H1 (cell line): ENCODE measurements at regions not wholly inside any gene's neighbourhood (a gene's known extent, or its start where the extent isn't known, plus 50 kb on each side); places are given as distances from the start of the nearest gene placed in this dataset.

Experiments used
- CTCF ChIA-PET: fragments of 300-600 bp; sonication (Branson Sonifier 250); formaldehyde crosslinking; loops from one replicate; lab custom pipeline; 2021; ENCODE audit not compliant: partially characterized antibody; lab: Charles Lee
- POLR2A ChIA-PET: fragments of 300-600 bp; sonication (Branson Sonifier 250); formaldehyde crosslinking; loops from one replicate; lab custom pipeline; 2021; ENCODE audit warnings: inconsistent platforms; ENCODE audit not compliant: partially characterized antibody; lab: Charles Lee
- DNase-seq, 2 experiments: peaks; one replicate each; pipeline versions ENCODE4 v3.0.0 to v3.0.0-alpha.2; 2010 to 2022; ENCODE audit warnings: low spot score in 2 of 2, low read depth in 1 of 2, mixed read lengths in 1 of 2
- FAIRE-seq: peaks from 2 replicates; lab custom pipeline; 2011; peaks lifted over from hg19 to GRCh38; lab: Jason Lieb, UNC
- H2AFZ ChIP-seq: 2 replicates; pipeline ENCODE4 v1.8.1; 2012; ENCODE audit warnings: low read length, inconsistent platforms
- H2AK5ac ChIP-seq: 2 replicates; pipeline ENCODE4 v1.6.1; 2013; ENCODE audit warnings: low read depth, low read length
- H2BK120ac ChIP-seq: replicated peaks from 2 replicates; pipeline ENCODE3; 2013; ENCODE audit warnings: low read depth, low read length, inconsistent platforms
- H2BK12ac ChIP-seq: 2 replicates; pipeline ENCODE4 v1.6.1; 2013; ENCODE audit warnings: low read depth, low read length
- H2BK15ac ChIP-seq: 2 replicates; pipeline ENCODE4 v1.6.1; 2013; ENCODE audit warnings: low read length
- H2BK20ac ChIP-seq: 2 replicates; pipeline ENCODE4 v1.6.1; 2013; ENCODE audit warnings: low read length
- H2BK5ac ChIP-seq: 2 replicates; pipeline ENCODE4 v1.6.1; 2013; ENCODE audit warnings: low read depth, low read length
- H3K14ac ChIP-seq: 2 replicates; pipeline ENCODE4 v1.6.1; 2013; ENCODE audit warnings: inconsistent platforms; ENCODE audit not compliant: insufficient read length
- H3K18ac ChIP-seq: 2 replicates; pipeline ENCODE4 v1.6.1; 2013; ENCODE audit warnings: low read length; ENCODE audit errors: extremely low read depth
- H3K23ac ChIP-seq: 2 replicates; pipeline ENCODE4 v1.6.1; 2013; ENCODE audit warnings: inconsistent platforms; ENCODE audit not compliant: insufficient read length
- H3K23me2 ChIP-seq: 2 replicates; pipeline ENCODE4 v1.6.1; 2013; ENCODE audit warnings: low read depth, low read length
- H3K27ac ChIP-seq: 2 replicates; pipeline ENCODE4 v1.6.1; 2011; ENCODE audit warnings: low read depth, low read length, inconsistent platforms
- H3K27me3 ChIP-seq, 4 experiments: replicated peaks in 1 of 4; 1 replicate in 1 of 4; 2 replicates in 3 of 4; pipeline versions ENCODE4 v1.6.1 to v1.8.1; 2011 to 2013; ENCODE audit warnings: low read length in 3 of 4, mild to moderate bottlenecking in 3 of 4, inconsistent platforms in 2 of 4, mixed read lengths in 2 of 4, moderate library complexity in 1 of 4; ENCODE audit not compliant: control insufficient read depth in 3 of 4, insufficient read depth in 3 of 4; ENCODE audit errors: extremely low read depth in 1 of 4
- H3K36me3 ChIP-seq, 4 experiments: 2 replicates each; pipeline versions ENCODE4 v1.6.1 to v1.8.1; 2011 to 2013; ENCODE audit warnings: mild to moderate bottlenecking in 4 of 4, low read length in 3 of 4, moderate library complexity in 2 of 4, control low read depth in 1 of 4, inconsistent platforms in 1 of 4; ENCODE audit not compliant: insufficient read depth in 4 of 4, control insufficient read depth in 2 of 4
- H3K4ac ChIP-seq: replicated peaks from 2 replicates; pipeline ENCODE3; 2013; ENCODE audit warnings: low read length, low read depth, mixed read lengths, inconsistent platforms; ENCODE audit not compliant: insufficient read length
- H3K4me1 ChIP-seq, 4 experiments: replicated peaks in 1 of 4; 1 replicate in 1 of 4; 2 replicates in 3 of 4; pipeline versions ENCODE4 v1.6.1 to v1.8.1; 2011 to 2013; ENCODE audit warnings: low read length in 3 of 4, inconsistent platforms in 2 of 4, mixed read lengths in 1 of 4; ENCODE audit not compliant: insufficient read depth in 4 of 4, control insufficient read depth in 3 of 4
- H3K4me2 ChIP-seq, 2 experiments: 2 replicates each; pipeline versions ENCODE4 v1.6.1 to v1.8.1; 2011 to 2013; ENCODE audit warnings: low read depth in 2 of 2, low read length in 2 of 2, control low read depth in 1 of 2, inconsistent platforms in 1 of 2, mild to moderate bottlenecking in 1 of 2; ENCODE audit not compliant: insufficient read depth in 1 of 2
- H3K4me3 ChIP-seq, 4 experiments: fragments of 200-600, 300-600 bp in 1 of 4; sonication (generic), shearing (Covaris generic), sonication (Bioruptor Twin) in 1 of 4; 2 replicates each; pipeline versions ENCODE4 v1.5.1 to v1.8.1; 2011 to 2016; ENCODE audit warnings: low read length in 4 of 4, low read depth in 3 of 4, control low read depth in 2 of 4, inconsistent platforms in 2 of 4, mild to moderate bottlenecking in 2 of 4, mixed read lengths in 1 of 4, moderate library complexity in 1 of 4; ENCODE audit not compliant: insufficient read depth in 2 of 4; ENCODE audit errors: extremely low read depth in 1 of 4
- H3K56ac ChIP-seq: replicated peaks from 2 replicates; pipeline ENCODE3; 2013; ENCODE audit warnings: low read depth, mild to moderate bottlenecking, mixed read lengths, low read length, inconsistent platforms; ENCODE audit not compliant: insufficient read length
- H3K79me1 ChIP-seq: 2 replicates; pipeline ENCODE4 v1.6.1; 2013; ENCODE audit warnings: low read depth, low read length, control low read depth
- H3K79me2 ChIP-seq, 2 experiments: 2 replicates each; pipeline versions ENCODE4 v1.6.1 to v1.8.1; 2012 to 2013; ENCODE audit warnings: low read length in 2 of 2, mild to moderate bottlenecking in 2 of 2, inconsistent platforms in 1 of 2; ENCODE audit not compliant: insufficient read depth in 2 of 2, control insufficient read depth in 1 of 2
- H3K9ac ChIP-seq, 4 experiments: replicated peaks in 1 of 4; 1 replicate in 1 of 4; 2 replicates in 3 of 4; pipeline versions ENCODE4 v1.6.1 to v1.8.1; 2011 to 2013; ENCODE audit warnings: low read depth in 3 of 4, low read length in 3 of 4, control low read depth in 2 of 4, mild to moderate bottlenecking in 2 of 4, moderate library complexity in 2 of 4, inconsistent platforms in 1 of 4; ENCODE audit errors: extremely low read depth in 1 of 4
- H3K9me3 ChIP-seq, 2 experiments: 2 replicates each; pipeline versions ENCODE4 v1.6.1 to v1.8.1; 2012 to 2013; ENCODE audit warnings: mild to moderate bottlenecking in 2 of 2, moderate library complexity in 2 of 2, control low read depth in 1 of 2, inconsistent platforms in 1 of 2, low read depth in 1 of 2, low read length in 1 of 2, mixed read lengths in 1 of 2; ENCODE audit not compliant: insufficient read depth in 2 of 2
- H4K20me1 ChIP-seq, 2 experiments: replicated peaks in 1 of 2; 2 replicates each; pipeline versions ENCODE3 to v1.8.1; 2011 to 2013; ENCODE audit warnings: inconsistent platforms in 2 of 2, low read length in 2 of 2, mild to moderate bottlenecking in 1 of 2; ENCODE audit not compliant: insufficient read depth in 2 of 2, control insufficient read depth in 1 of 2
- H4K5ac ChIP-seq: 2 replicates; pipeline ENCODE4 v1.6.1; 2013; ENCODE audit warnings: low read length, low read depth, mixed read lengths, inconsistent platforms; ENCODE audit not compliant: insufficient read length
- H4K8ac ChIP-seq: 2 replicates; pipeline ENCODE4 v1.8.0; 2013; ENCODE audit warnings: mild to moderate bottlenecking, moderate library complexity, low read length, inconsistent platforms; ENCODE audit not compliant: insufficient read depth; ENCODE audit errors: extremely low read depth
- H4K91ac ChIP-seq: replicated peaks from 2 replicates; pipeline ENCODE3; 2013; ENCODE audit warnings: low read length, mixed read lengths, inconsistent platforms; ENCODE audit not compliant: insufficient read length
- KDM4A ChIP-seq: IDR thresholded peaks from one replicate; pipeline ENCODE4 v1.7.1; 2012; ENCODE audit warnings: low read depth, mild to moderate bottlenecking, moderate library complexity, low read length, inconsistent platforms; ENCODE audit not compliant: severe bottlenecking
- SP4 ChIP-seq: IDR thresholded peaks from 2 replicates; pipeline ENCODE4 v1.6.1; 2012; ENCODE audit warnings: low read length, inconsistent platforms
- SRF ChIP-seq: IDR thresholded peaks from 2 replicates; pipeline ENCODE4 v1.6.1; 2011; ENCODE audit warnings: mild to moderate bottlenecking, low read depth, low read length, moderate library complexity
- TAF7 ChIP-seq: optimal IDR thresholded peaks from 2 replicates; pipeline ENCODE3; 2011; ENCODE audit warnings: low read depth, mild to moderate bottlenecking, inconsistent platforms, low read length, moderate library complexity, borderline replicate concordance

- H2BK15ac ChIP-seq: no peak overlapping the region
- H3K56ac ChIP-seq: no peak overlapping the region
- peaks cover 3 to 13% (median 7%) of the 10 kb centered on the region in 4 experiments for H3K4me1 ChIP-seq
- H2BK120ac ChIP-seq: peak overlapping the region; percentile 84
- H2AK5ac ChIP-seq: no peak overlapping the region
- no peak overlapping the region for H2AFZ ChIP-seq
- H3K36me3 ChIP-seq: no peaks in the 10 kb centered on the region
- peaks cover 4% of the 10 kb centered on the region; the same call in 1 of the 2 replicates for H3K23me2 ChIP-seq
- H4K91ac ChIP-seq: peak overlapping the region; percentile 25
- H3K27ac ChIP-seq: no peak overlapping the region
- H3K4me2 ChIP-seq: no peak overlapping the region
- H2BK20ac ChIP-seq: peak overlapping the region; percentile 92; the same call in 1 of the 2 replicates
- H3K9me3 ChIP-seq: no peaks in the 10 kb centered on the region
- ChIA-PET CTCF (no interaction called here), POLR2A (no interaction called here)
- H4K5ac ChIP-seq: no peak overlapping the region
- no peak for DNase-seq
- no peaks in the 10 kb centered on the region; a peak in 1 of 7 replicates for H3K27me3 ChIP-seq
- peak overlapping the region; percentile 13; the same call in 1 of the 2 replicates for H3K18ac ChIP-seq
- no peak overlapping the region for H3K9ac ChIP-seq
- H3K23ac ChIP-seq: no peak overlapping the region
- TF ChIP-seq KDM4A: no peak
- no peak for TF ChIP-seq TAF7
- TF ChIP-seq SP4: no peak
- TF ChIP-seq SRF: 0 out of 2 replicates have a peak, but pooled peaks have one; percentile 62
- H4K20me1 ChIP-seq: no peaks in the 10 kb centered on the region
- no peaks in the 10 kb centered on the region for H3K79me1 ChIP-seq
- no peak overlapping the region for H3K4me3 ChIP-seq
- H3K14ac ChIP-seq: no peak overlapping the region
- FAIRE-seq: no peak
- no peak overlapping the region for H4K8ac ChIP-seq
- H2BK12ac ChIP-seq: no peak overlapping the region
- no peak overlapping the region for H3K4ac ChIP-seq
- H3K79me2 ChIP-seq: no peaks in the 10 kb centered on the region
- no peak overlapping the region for H2BK5ac ChIP-seq
Observed at GRCh38 chr16:51357839-51358238, 206.8 kb upstream of the SALL1 start.
